GM12801 (cell line): ENCODE measurements at regions not wholly inside any gene's neighbourhood (a gene's known extent, or its start where the extent isn't known, plus 50 kb on each side); places are given as distances from the start of the nearest gene placed in this dataset.

Experiments used
- TF ChIP-seq, protein P1 (sequence below): IDR thresholded peaks from one replicate; pipeline ENCODE4 v1.5.1; 2011; ENCODE audit warnings: control low read depth; ENCODE audit not compliant: insufficient read length; ENCODE audit errors: extremely low read depth

DNA sequence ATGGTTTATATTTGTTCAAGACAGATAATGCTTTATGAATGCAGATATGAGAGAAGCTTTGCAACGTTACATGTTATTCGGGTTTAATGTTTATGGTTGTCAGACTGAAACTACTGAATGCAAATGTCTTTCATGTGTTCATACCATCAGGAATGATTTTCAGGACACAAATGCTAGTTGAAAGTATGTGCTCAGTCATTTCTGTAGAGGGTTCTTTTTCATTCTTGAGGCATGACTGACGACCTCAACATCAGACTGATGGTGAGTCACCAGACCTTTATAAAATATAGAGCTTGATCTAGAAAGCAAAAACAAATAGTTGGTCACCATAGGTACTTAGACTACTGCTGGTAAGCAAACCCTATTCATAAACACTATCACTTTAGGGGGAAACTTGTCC is 287.3 kb upstream of the NUDT12 start:
- TF ChIP-seq, protein P1, sequence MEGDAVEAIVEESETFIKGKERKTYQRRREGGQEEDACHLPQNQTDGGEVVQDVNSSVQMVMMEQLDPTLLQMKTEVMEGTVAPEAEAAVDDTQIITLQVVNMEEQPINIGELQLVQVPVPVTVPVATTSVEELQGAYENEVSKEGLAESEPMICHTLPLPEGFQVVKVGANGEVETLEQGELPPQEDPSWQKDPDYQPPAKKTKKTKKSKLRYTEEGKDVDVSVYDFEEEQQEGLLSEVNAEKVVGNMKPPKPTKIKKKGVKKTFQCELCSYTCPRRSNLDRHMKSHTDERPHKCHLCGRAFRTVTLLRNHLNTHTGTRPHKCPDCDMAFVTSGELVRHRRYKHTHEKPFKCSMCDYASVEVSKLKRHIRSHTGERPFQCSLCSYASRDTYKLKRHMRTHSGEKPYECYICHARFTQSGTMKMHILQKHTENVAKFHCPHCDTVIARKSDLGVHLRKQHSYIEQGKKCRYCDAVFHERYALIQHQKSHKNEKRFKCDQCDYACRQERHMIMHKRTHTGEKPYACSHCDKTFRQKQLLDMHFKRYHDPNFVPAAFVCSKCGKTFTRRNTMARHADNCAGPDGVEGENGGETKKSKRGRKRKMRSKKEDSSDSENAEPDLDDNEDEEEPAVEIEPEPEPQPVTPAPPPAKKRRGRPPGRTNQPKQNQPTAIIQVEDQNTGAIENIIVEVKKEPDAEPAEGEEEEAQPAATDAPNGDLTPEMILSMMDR: no peak

DNA sequence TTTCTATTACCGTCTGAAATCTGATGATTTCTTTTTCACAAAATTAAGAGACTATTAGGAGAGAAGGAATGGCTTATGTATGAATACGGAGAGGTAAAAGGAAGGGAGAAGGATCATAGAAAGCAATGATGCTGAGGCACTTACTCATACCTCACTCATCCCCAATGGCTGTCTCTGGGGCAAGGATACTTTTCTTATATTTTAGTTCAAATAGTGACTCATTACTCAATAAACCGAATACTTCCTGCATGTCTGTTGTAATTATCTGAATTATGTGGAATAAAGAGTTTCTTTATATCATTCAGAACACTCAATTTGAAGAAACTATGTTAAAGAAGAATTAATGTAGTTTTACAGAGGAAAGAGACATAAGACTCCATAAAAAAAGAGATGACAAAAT is 284.5 kb upstream of the NUDT12 start:
- TF ChIP-seq, protein P1: no peak

DNA sequence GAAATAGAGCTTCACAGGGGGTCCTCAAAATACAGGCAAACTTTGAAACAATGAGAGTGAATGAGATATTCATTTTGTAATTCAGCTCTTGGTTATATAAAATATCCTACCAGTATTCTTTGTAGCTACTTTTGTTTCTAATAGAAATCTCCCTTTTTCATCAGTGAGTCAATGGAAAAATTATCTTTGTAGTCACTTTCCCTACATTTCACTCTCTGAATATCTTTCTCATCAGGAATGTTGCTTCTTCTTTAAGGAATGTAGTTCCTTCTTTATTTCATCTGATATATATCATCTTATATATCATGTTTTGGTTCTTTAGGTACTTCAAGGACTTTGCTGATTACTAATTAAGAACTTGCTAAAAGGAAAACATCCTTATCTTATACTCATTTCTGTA is 280.3 kb upstream of the NUDT12 start:
- TF ChIP-seq, protein P1: no peak

DNA sequence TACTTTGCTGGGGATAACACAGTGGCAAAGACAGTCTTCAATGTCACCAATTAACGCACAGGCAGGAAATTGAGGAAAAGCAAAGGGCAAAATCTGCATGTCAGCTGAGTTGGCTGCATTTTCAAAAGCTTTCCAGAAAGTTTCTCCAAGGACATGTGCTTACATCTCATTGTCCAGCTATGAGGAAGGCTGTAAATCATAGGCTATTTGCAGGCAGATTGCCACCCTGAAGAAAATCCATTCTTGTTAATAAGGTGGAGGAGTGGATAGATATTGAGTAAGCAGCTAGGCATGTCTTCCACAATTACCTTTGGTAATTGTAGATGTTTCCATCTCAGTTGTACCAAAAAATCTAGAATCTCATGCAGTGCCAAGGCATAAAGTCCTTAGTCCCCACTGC is 278.0 kb upstream of the NUDT12 start:
- TF ChIP-seq, protein P1: no peak

DNA sequence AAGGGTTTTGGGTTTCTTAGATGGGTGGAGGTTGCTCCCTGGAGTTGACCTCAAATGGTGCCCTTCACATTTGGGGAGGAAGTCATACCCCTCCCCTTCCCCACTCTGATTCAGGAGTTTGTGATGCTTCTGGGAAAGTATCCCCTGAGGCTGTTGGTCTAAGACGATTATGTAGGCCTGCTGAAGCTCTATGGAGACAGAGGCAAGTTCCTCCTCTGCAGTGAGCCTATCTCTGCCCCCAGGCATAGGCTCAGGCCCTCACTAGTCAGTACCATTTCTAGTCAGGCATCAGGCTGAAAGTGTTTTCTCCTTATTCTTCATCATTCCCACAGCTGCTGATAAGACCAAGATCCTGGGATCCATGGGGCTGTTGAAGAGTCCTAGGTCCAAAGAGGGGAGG is 271.6 kb upstream of the NUDT12 start:
- TF ChIP-seq, protein P1: no peak

DNA sequence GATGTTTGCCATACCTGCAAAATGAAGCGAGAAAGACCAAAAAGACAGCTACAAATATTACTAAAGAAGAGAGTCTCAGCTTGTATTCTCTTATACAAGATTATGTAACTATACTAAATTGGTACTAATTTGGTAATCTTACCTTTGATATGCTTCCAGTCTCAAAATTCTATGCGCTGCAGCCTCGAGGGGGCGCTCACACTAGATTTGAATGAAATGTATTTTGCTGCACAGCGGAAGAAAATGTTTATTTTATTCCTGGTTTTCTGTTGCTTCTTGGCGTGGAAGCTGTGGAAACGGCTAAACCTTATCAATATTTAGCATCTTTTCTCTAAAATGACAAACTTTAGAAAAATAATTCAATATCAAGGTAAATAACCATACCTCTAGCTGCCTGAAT is 267.0 kb upstream of the NUDT12 start:
- TF ChIP-seq, protein P1: no peak

DNA sequence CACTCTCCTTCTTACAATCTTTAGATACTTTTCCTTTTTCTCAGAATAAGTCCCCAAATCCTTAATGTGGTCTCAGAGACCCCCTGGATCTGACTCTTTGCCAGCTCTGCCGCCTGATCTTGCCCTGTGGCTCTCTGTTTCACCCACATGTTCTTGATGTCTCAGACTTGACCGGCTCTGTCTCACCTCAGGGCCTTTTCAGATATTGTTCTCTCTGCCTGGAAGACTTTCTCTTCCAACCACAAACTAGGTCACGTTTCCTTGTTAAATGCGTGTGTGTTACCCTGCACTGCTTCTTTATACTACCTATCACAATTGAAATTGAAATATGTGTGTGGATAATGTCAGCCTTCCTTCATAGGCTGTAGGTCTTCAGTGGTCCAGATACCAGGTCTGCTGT is 265.4 kb upstream of the NUDT12 start:
- TF ChIP-seq, protein P1: no peak

DNA sequence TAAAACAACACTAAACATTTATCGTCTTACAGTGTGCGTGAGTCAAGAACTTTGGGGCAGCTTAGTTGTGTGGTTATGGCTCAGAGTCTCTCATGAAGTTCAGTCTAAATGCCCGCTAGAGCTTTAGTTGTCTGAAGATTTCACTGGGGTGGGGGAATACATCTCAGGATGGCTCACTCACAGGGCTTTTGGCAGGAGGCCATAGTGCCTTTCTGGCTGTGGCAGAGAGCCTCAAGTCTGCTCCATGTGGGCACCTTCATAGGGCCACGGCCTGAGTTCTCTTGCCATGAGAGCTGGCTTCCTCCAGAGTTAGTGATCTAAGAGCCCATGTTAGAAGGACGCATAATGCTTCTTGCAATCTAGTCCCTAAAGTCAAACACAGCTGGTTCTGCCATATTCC is 258.8 kb upstream of the NUDT12 start:
- TF ChIP-seq, protein P1: no peak
